H9 (cell line): ENCODE measurements at regions not wholly inside any gene's neighbourhood (a gene's known extent, or its start where the extent isn't known, plus 50 kb on each side); places are given as distances from the start of the nearest gene placed in this dataset.

Source experiments
- DNase-seq: peaks from one replicate; pipeline ENCODE4 v3.0.0-alpha.2; 2017
- H2AFZ ChIP-seq: one replicate; pipeline ENCODE4 v1.6.1; 2013; ENCODE audit warnings: mild to moderate bottlenecking, low read length, control low read depth, moderate library complexity
- H2AK5ac ChIP-seq: 2 replicates; pipeline ENCODE4 v1.6.1; 2013; ENCODE audit warnings: low read length, control low read depth, mixed read lengths; ENCODE audit not compliant: insufficient read length
- H2BK120ac ChIP-seq: one replicate; pipeline ENCODE4 v1.6.1; 2013; ENCODE audit warnings: low read depth, mild to moderate bottlenecking, low read length, control low read depth, inconsistent platforms; ENCODE audit not compliant: poor library complexity, severe bottlenecking
- H2BK12ac ChIP-seq: 2 replicates; pipeline ENCODE4 v1.6.1; 2013; ENCODE audit warnings: low read length, control low read depth, mixed read lengths, low read depth; ENCODE audit not compliant: insufficient read length
- H2BK15ac ChIP-seq: 2 replicates; pipeline ENCODE4 v1.6.1; 2013; ENCODE audit warnings: low read depth, low read length, control low read depth
- H2BK20ac ChIP-seq: one replicate; pipeline ENCODE4 v1.6.1; 2013; ENCODE audit warnings: low read depth, mild to moderate bottlenecking, low read length, control low read depth, inconsistent platforms; ENCODE audit not compliant: poor library complexity, severe bottlenecking
- H2BK5ac ChIP-seq: 2 replicates; pipeline ENCODE4 v1.6.1; 2013; ENCODE audit warnings: low read length, control low read depth, mixed read lengths; ENCODE audit not compliant: insufficient read length
- H3K14ac ChIP-seq: 2 replicates; pipeline ENCODE4 v1.6.1; 2013; ENCODE audit warnings: low read length, control low read depth; ENCODE audit not compliant: insufficient read depth
- H3K18ac ChIP-seq: 2 replicates; pipeline ENCODE4 v1.6.1; 2013; ENCODE audit warnings: low read depth, mild to moderate bottlenecking, mixed read lengths, low read length, control low read depth; ENCODE audit not compliant: insufficient read length
- H3K23ac ChIP-seq: 2 replicates; pipeline ENCODE4 v1.6.1; 2013; ENCODE audit warnings: low read length, control low read depth, mixed read lengths, low read depth; ENCODE audit not compliant: insufficient read length
- H3K23me2 ChIP-seq: 2 replicates; pipeline ENCODE4 v1.6.1; 2013; ENCODE audit warnings: low read depth, mild to moderate bottlenecking, mixed read lengths, low read length, control low read depth; ENCODE audit not compliant: insufficient read length, poor library complexity, severe bottlenecking
- H3K27ac ChIP-seq: 2 replicates; pipeline ENCODE4 v1.5.1; 2013; ENCODE audit warnings: low read length, control low read depth, mixed read lengths, low read depth; ENCODE audit not compliant: insufficient read length
- H3K27me3 ChIP-seq: 2 replicates; pipeline ENCODE4 v1.6.1; 2013; ENCODE audit warnings: low read length, control low read depth, inconsistent platforms; ENCODE audit not compliant: insufficient read depth
- H3K4ac ChIP-seq: 2 replicates; pipeline ENCODE4 v1.6.1; 2013; ENCODE audit warnings: low read depth, mild to moderate bottlenecking, control low read depth, inconsistent platforms, low read length, moderate library complexity
- H3K4me1 ChIP-seq: 2 replicates; pipeline ENCODE4 v1.6.1; 2013; ENCODE audit warnings: low read length, control low read depth, inconsistent platforms; ENCODE audit not compliant: insufficient read depth
- H3K4me2 ChIP-seq: 2 replicates; pipeline ENCODE4 v1.6.1; 2013; ENCODE audit warnings: low read length, control low read depth, mixed read lengths; ENCODE audit not compliant: insufficient read length, insufficient read depth
- H3K56ac ChIP-seq: 2 replicates; pipeline ENCODE4 v1.6.1; 2013; ENCODE audit warnings: low read depth, mild to moderate bottlenecking, mixed read lengths, low read length, control low read depth; ENCODE audit not compliant: insufficient read length
- H3K79me1 ChIP-seq: 2 replicates; pipeline ENCODE4 v1.6.1; 2013; ENCODE audit warnings: low read depth, mild to moderate bottlenecking, moderate library complexity, low read length, control low read depth, inconsistent platforms; ENCODE audit not compliant: insufficient read depth, poor library complexity, severe bottlenecking
- H3K79me2 ChIP-seq: 2 replicates; pipeline ENCODE4 v1.6.1; 2013; ENCODE audit warnings: low read length, control low read depth, inconsistent platforms; ENCODE audit not compliant: insufficient read depth
- H3K9ac ChIP-seq: 2 replicates; pipeline ENCODE4 v1.6.1; 2013; ENCODE audit warnings: low read length, control low read depth, mixed read lengths; ENCODE audit not compliant: insufficient read length; ENCODE audit errors: extremely low read depth
- H3K9me3 ChIP-seq: one replicate; pipeline ENCODE4 v1.6.1; 2013; ENCODE audit warnings: low read depth, low read length, inconsistent platforms; ENCODE audit not compliant: control insufficient read depth
- H3T11ph ChIP-seq: one replicate; pipeline ENCODE4 v1.6.1; 2013; ENCODE audit warnings: mild to moderate bottlenecking, low read length, control low read depth, inconsistent platforms
- H4K20me1 ChIP-seq: one replicate; pipeline ENCODE4 v1.6.1; 2013; ENCODE audit not compliant: control insufficient read depth, insufficient read length, insufficient read depth
- H4K5ac ChIP-seq: 2 replicates; pipeline ENCODE4 v1.6.1; 2013; ENCODE audit warnings: low read depth, mild to moderate bottlenecking, mixed read lengths, low read length, control low read depth; ENCODE audit not compliant: insufficient read length
- H4K8ac ChIP-seq: replicated peaks from 2 replicates; pipeline ENCODE4 v1.6.1; 2013; ENCODE audit warnings: low read length, control low read depth, mixed read lengths, low read depth; ENCODE audit not compliant: insufficient read length
- H4K91ac ChIP-seq: 2 replicates; pipeline ENCODE4 v1.6.1; 2013; ENCODE audit warnings: low read depth, mild to moderate bottlenecking, moderate library complexity, mixed read lengths, low read length, control low read depth; ENCODE audit not compliant: insufficient read length
- H3K27ac Mint-ChIP-seq, 3 experiments: 2 replicates in 2 of 3; 3 replicates in 1 of 3; pipeline ENCODE4 v1.8.0; 2020 to 2021; ENCODE audit warnings: mixed read lengths in 3 of 3, mild to moderate bottlenecking in 1 of 3, moderate library complexity in 1 of 3
- H3K27me3 Mint-ChIP-seq: 2 replicates; pipeline ENCODE4 v1.8.0; 2021; ENCODE audit warnings: low read depth, mild to moderate bottlenecking, moderate library complexity, mixed read lengths
- H3K36me3 Mint-ChIP-seq, 3 experiments: 2 replicates in 2 of 3; 3 replicates in 1 of 3; pipeline ENCODE4 v1.8.0; 2020 to 2021; ENCODE audit warnings: low read depth in 3 of 3, mixed read lengths in 3 of 3; ENCODE audit not compliant: insufficient read depth in 1 of 3
- H3K4me1 Mint-ChIP-seq, 2 experiments: 2 replicates each; pipeline ENCODE4 v1.8.0; 2020; ENCODE audit warnings: mixed read lengths in 2 of 2
- H3K4me3 Mint-ChIP-seq, 2 experiments: 2 replicates in 1 of 2; 3 replicates in 1 of 2; pipeline ENCODE4 v1.8.0; 2020 to 2021; ENCODE audit warnings: mild to moderate bottlenecking in 2 of 2, mixed read lengths in 2 of 2, moderate library complexity in 1 of 2
- H3K9me3 Mint-ChIP-seq, 2 experiments: 2 replicates in 1 of 2; 3 replicates in 1 of 2; pipeline ENCODE4 v1.8.0; 2020; ENCODE audit warnings: mild to moderate bottlenecking in 2 of 2, mixed read lengths in 2 of 2, moderate library complexity in 1 of 2
- CTCF ChIP-seq: fragments of 200-600 bp; sonication (generic); conservative IDR thresholded peaks from 3 replicates; pipeline ENCODE4 v1.8.0; 2021; ENCODE audit warnings: antibody characterized with exemption, mild to moderate bottlenecking
- WGBS: extraction: QIAGEN DNeasy Blood & Tissue Kit; methylation state at CpG from one replicate; pipeline ENCODE4 v1.1.7; 2013; ENCODE audit warnings: missing lambda C conversion rate, low lambda C conversion rate, mixed read lengths; ENCODE audit not compliant: insufficient read length; ENCODE audit errors: extremely low coverage; 5-methylcytosine and 5-hydroxymethylcytosine counted together

GRCh38 chr16:52316241-52316640 lies 230.7 kb downstream of the TOX3 start:
- no peak overlapping the region for H3K9ac ChIP-seq
- H2BK120ac ChIP-seq, result no peak overlapping the region
- peaks cover 7 to 8% of the 10 kb centered on the region in 2 experiments for H3K4me1 Mint-ChIP-seq
- no peak overlapping the region for H3K14ac ChIP-seq
- no peak overlapping the region for H2BK12ac ChIP-seq
- no peak overlapping the region for H2BK15ac ChIP-seq
- no peak overlapping the region for H3K18ac ChIP-seq
- no peak overlapping the region for H2AK5ac ChIP-seq
- no peak overlapping the region for H3K27ac Mint-ChIP-seq
- DNase-seq, result no peak
- H3K79me1 ChIP-seq, result no peaks in the 10 kb centered on the region
- H3K79me2 ChIP-seq, result no peaks in the 10 kb centered on the region
- H3K23ac ChIP-seq, result no peak overlapping the region
- no peaks in the 10 kb centered on the region for H3K4me1 ChIP-seq
- no peak overlapping the region for H2BK20ac ChIP-seq
- H4K5ac ChIP-seq, result no peak overlapping the region
- H4K20me1 ChIP-seq, result no peaks in the 10 kb centered on the region
- no peak overlapping the region for H2BK5ac ChIP-seq
- no peak overlapping the region for H4K91ac ChIP-seq
- H3K23me2 ChIP-seq, result no peaks in the 10 kb centered on the region
- H3K9me3 ChIP-seq, result no peaks in the 10 kb centered on the region
- no peaks in the 10 kb centered on the region for H3K27me3 Mint-ChIP-seq
- no CpG with 5 or more reads among the region's 1 CpG for WGBS
- H3K27ac ChIP-seq, result no peak overlapping the region
- H3K56ac ChIP-seq, result no peak overlapping the region
- H3K9me3 Mint-ChIP-seq, result no peaks in the 10 kb centered on the region
- H3K4me2 ChIP-seq, result no peak overlapping the region
- no peak overlapping the region for H4K8ac ChIP-seq
- no peak overlapping the region for H3K4ac ChIP-seq
- H3T11ph ChIP-seq, result no peak overlapping the region
- H3K27me3 ChIP-seq, result no peaks in the 10 kb centered on the region
- H3K36me3 Mint-ChIP-seq, result no peaks in the 10 kb centered on the region; a peak in 1 of 7 replicates
- no peak for TF ChIP-seq CTCF
- H2AFZ ChIP-seq, result no peak overlapping the region
- H3K4me3 Mint-ChIP-seq, result no peak overlapping the region
